HG03064 (cell line): ENCODE measurements at regions not wholly inside any gene's neighbourhood (a gene's known extent, or its start where the extent isn't known, plus 50 kb on each side); places are given as distances from the start of the nearest gene placed in this dataset.
"Not testable (repeated sequence)": the region's sequence is repeated elsewhere in the genome, so short reads cannot be mapped to it uniquely, and the experiment has no call there.

Experiments used
- ATAC-seq: cut with Tn5 transposase; IDR thresholded peaks from one replicate; pipeline ENCODE4 v1.9.1; 2021; ENCODE audit warnings: low read depth; ENCODE audit not compliant: unreplicated experiment

GRCh38 chr10:125259651-125260050 lies 99.3 kb upstream of the CTBP2 start:
- ATAC-seq, result no peak

- no peak for ATAC-seq
Measured at GRCh38 chr10:125258676-125259075, 98.3 kb upstream of the CTBP2 start.

- ATAC-seq, result no peak
Measured at GRCh38 chr10:125257521-125258108, 97.3 kb upstream of the CTBP2 start.

GRCh38 chr10:125256026-125256425 lies 95.7 kb upstream of the CTBP2 start:
- no peak for ATAC-seq

- ATAC-seq, result no peak
Measured at GRCh38 chr10:125252937-125253336, 92.6 kb upstream of the CTBP2 start.

- ATAC-seq, result not testable (repeated sequence)
Measured at GRCh38 chr10:125250834-125251233, 90.5 kb upstream of the CTBP2 start.

- ATAC-seq, result no peak
Measured at GRCh38 chr10:125249948-125250347, 89.6 kb upstream of the CTBP2 start.

- ATAC-seq, result no peak
Measured at GRCh38 chr10:125248489-125248888, 88.1 kb upstream of the CTBP2 start.

GRCh38 chr10:125247576-125247975 lies 87.2 kb upstream of the CTBP2 start:
- ATAC-seq, result no peak

- no peak for ATAC-seq
Measured at GRCh38 chr10:125243532-125244253, 83.3 kb upstream of the CTBP2 start.

GRCh38 chr10:125238682-125239081 lies 78.3 kb upstream of the CTBP2 start:
- no peak for ATAC-seq

GRCh38 chr10:125236091-125236490 lies 75.7 kb upstream of the CTBP2 start:
- ATAC-seq, result no peak

- ATAC-seq, result no peak
Measured at GRCh38 chr10:125235093-125236069, 75.0 kb upstream of the CTBP2 start.

- not testable (repeated sequence) for ATAC-seq
Measured at GRCh38 chr10:125234576-125234975, 74.2 kb upstream of the CTBP2 start.

- no peak for ATAC-seq
Measured at GRCh38 chr10:125233726-125234125, 73.4 kb upstream of the CTBP2 start.

- ATAC-seq, result no peak
Measured at GRCh38 chr10:125232841-125233240, 72.5 kb upstream of the CTBP2 start.

GRCh38 chr10:125231813-125232475 lies 71.6 kb upstream of the CTBP2 start:
- no peak for ATAC-seq

- ATAC-seq, result no peak
Measured at GRCh38 chr10:125231116-125231812, 70.9 kb upstream of the CTBP2 start.

GRCh38 chr10:125230251-125230650 lies 69.9 kb upstream of the CTBP2 start:
- no peak for ATAC-seq
